ENCODE measurements at regions not wholly inside any gene's neighbourhood (a gene's known extent, or its start where the extent isn't known, plus 50 kb on each side); places are given as distances from the start of the nearest gene placed in this dataset.

DNA sequence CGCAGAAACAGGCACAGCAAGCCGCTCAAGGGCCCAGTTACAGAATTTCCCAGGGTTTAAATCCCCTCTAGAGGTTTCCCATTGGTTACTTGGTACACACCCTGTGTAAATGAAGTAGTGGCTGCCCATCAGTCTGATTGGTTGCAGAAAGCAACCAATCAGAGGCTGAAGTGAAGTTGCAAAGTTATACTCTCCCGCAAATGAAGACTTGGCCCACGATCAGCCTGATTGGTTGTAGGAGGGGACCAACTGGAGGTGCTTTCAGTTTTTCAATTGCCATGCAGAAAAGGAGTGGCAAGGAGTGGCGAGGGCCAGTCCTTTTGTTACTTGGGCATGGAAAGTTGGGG, 909.2 kb upstream of the AUTS2 start:
- H3K9ac ChIP-seq (ENCODE audit: low read length): no peak overlapping the region
- no peaks in the 10 kb centered on the region for H3K36me3 ChIP-seq (ENCODE audit: control insufficient read depth, low read depth, low read length)
- H3K9me3 ChIP-seq (ENCODE audit: control insufficient read depth, low read depth, low read length): no peaks in the 10 kb centered on the region
- H3K27ac ChIP-seq (ENCODE audit: low read length): no peak overlapping the region
- H3K4me3 ChIP-seq (ENCODE audit: low read length): no peak overlapping the region
- no peaks in the 10 kb centered on the region for H3K27me3 ChIP-seq (ENCODE audit: control insufficient read depth, insufficient read depth, low read length)
- peaks cover 16% of the 10 kb centered on the region for H3K4me1 ChIP-seq (ENCODE audit: control insufficient read depth, low read depth, low read length)

GRCh38 chr7:68691261-68692216, 906.7 kb upstream of the AUTS2 start:
- H3K9me3 ChIP-seq (ENCODE audit: control insufficient read depth, low read depth, low read length): no peaks in the 10 kb centered on the region
- H3K27ac ChIP-seq (ENCODE audit: low read length): no peak overlapping the region
- H3K9ac ChIP-seq (ENCODE audit: low read length): no peak overlapping the region
- peaks cover 16% of the 10 kb centered on the region for H3K4me1 ChIP-seq (ENCODE audit: control insufficient read depth, low read depth, low read length)
- H3K4me3 ChIP-seq (ENCODE audit: low read length): no peak overlapping the region
- H3K36me3 ChIP-seq (ENCODE audit: control insufficient read depth, low read depth, low read length): no peaks in the 10 kb centered on the region
- no peaks in the 10 kb centered on the region for H3K27me3 ChIP-seq (ENCODE audit: control insufficient read depth, insufficient read depth, low read length)

DNA sequence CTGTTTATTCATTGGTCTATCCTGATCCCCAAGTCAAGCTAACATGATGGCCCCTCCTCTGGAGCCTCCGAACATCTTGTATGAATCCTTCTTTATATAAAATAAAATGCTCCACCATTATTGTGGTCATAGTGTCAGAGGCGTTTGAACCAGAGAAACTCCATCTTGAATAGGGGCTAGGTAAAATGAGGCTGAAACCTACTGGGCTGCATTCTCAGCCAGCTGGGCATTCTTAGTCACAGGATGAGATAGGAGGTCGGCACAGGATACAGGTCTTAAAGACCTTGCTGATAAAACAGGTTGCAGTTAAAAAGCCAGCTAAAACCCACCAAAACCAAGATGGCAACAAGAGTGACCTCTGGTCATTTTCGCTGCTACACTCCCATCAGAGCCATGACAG, 905.8 kb upstream of the AUTS2 start:
- Histone ChIP-seq H3K27me3 (ENCODE audit: control insufficient read depth, insufficient read depth, low read length) (no peaks in the 10 kb centered on the region), H3K4me3 (ENCODE audit: low read length) (no peak overlapping the region), H3K4me1 (ENCODE audit: control insufficient read depth, low read depth, low read length) (peaks cover 16% of the 10 kb centered on the region), H3K9me3 (ENCODE audit: control insufficient read depth, low read depth, low read length) (no peaks in the 10 kb centered on the region), H3K9ac (ENCODE audit: low read length) (no peak overlapping the region), H3K36me3 (ENCODE audit: control insufficient read depth, low read depth, low read length) (no peaks in the 10 kb centered on the region), H3K27ac (ENCODE audit: low read length) (no peak overlapping the region)

DNA sequence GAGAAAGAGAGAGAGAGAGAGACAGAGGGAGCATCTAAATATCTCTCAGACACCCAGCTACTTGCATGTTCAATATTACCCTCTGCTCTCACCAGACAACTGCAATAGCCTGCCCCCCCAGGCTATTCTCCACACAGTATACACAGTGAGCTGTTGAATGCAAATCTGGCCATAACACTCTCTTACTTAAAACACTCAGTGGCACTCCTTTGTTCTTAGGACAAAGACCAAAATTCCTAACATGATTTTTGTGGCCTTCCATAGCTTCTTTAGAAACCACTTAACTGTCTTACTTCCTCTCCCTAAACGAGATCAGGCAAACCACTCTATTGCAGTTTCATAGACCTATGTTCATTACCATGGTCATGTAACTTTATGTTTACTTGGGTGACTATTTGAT, 903.6 kb upstream of the AUTS2 start:
- Histone ChIP-seq H3K27ac (ENCODE audit: low read length) (no peak overlapping the region), H3K36me3 (ENCODE audit: control insufficient read depth, low read depth, low read length) (no peaks in the 10 kb centered on the region), H3K4me1 (ENCODE audit: control insufficient read depth, low read depth, low read length) (no peaks in the 10 kb centered on the region), H3K9ac (ENCODE audit: low read length) (no peak overlapping the region), H3K27me3 (ENCODE audit: control insufficient read depth, insufficient read depth, low read length) (no peaks in the 10 kb centered on the region), H3K9me3 (ENCODE audit: control insufficient read depth, low read depth, low read length) (no peaks in the 10 kb centered on the region), H3K4me3 (ENCODE audit: low read length) (no peak overlapping the region)

DNA sequence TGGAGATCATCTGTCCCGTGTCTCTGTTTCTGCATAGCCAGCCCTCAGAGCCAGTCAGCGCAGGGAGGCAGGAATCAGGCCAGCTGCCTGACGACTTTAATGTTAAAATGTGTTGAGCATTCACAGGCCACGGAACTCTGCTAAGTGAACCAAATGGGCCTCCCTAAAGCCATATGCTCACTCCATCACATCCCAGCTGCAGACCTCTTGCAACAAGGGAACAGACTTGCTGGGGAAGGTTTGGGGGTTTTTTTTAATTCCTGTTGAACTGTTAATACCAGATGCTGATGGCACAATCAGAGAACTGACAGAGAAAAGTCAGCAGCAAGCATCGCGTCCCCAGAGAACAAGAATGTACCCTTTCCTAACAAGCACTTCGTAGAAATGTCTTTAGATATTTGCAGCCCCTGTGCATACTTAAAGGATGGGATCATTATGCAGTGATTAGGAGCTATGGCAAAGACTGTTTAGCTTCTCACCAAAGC, 900.4 kb upstream of the AUTS2 start:
- Histone ChIP-seq H3K4me1 (ENCODE audit: control insufficient read depth, low read depth, low read length) (no peaks in the 10 kb centered on the region), H3K9ac (ENCODE audit: low read length) (no peak overlapping the region), H3K27ac (ENCODE audit: low read length) (no peak overlapping the region), H3K4me3 (ENCODE audit: low read length) (no peak overlapping the region), H3K9me3 (ENCODE audit: control insufficient read depth, low read depth, low read length) (no peaks in the 10 kb centered on the region), H3K36me3 (ENCODE audit: control insufficient read depth, low read depth, low read length) (no peaks in the 10 kb centered on the region), H3K27me3 (ENCODE audit: control insufficient read depth, insufficient read depth, low read length) (no peaks in the 10 kb centered on the region)

GRCh38 chr7:68699090-68699711, 899.1 kb upstream of the AUTS2 start:
- no peak overlapping the region for H3K9ac ChIP-seq (ENCODE audit: low read length)
- H3K27ac ChIP-seq (ENCODE audit: low read length): no peak overlapping the region
- H3K36me3 ChIP-seq (ENCODE audit: control insufficient read depth, low read depth, low read length): no peaks in the 10 kb centered on the region
- H3K27me3 ChIP-seq (ENCODE audit: control insufficient read depth, insufficient read depth, low read length): no peaks in the 10 kb centered on the region
- H3K4me3 ChIP-seq (ENCODE audit: low read length): no peak overlapping the region
- H3K9me3 ChIP-seq (ENCODE audit: control insufficient read depth, low read depth, low read length): no peaks in the 10 kb centered on the region
- H3K4me1 ChIP-seq (ENCODE audit: control insufficient read depth, low read depth, low read length): no peaks in the 10 kb centered on the region

DNA sequence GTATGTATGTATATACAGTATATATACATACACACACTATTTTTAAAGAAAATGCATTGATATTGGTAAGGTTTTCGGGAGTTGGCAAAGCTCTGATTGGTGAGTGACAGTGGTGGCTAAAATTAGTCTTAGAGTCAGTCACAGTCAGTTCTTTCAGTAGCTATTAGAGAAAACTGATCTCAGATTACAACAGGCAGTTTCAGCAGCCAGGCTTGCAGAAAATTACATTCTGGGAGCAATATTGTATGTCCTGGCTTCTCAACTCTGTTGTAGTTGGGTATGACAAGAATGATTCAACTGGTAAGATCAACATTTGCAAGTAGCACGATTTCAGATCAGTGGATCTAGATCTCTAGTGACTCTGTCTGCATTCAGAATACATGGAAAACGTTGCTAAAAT, 897.9 kb upstream of the AUTS2 start:
- Histone ChIP-seq H3K9ac (ENCODE audit: low read length) (no peak overlapping the region), H3K4me1 (ENCODE audit: control insufficient read depth, low read depth, low read length) (no peaks in the 10 kb centered on the region), H3K36me3 (ENCODE audit: control insufficient read depth, low read depth, low read length) (no peaks in the 10 kb centered on the region), H3K4me3 (ENCODE audit: low read length) (no peak overlapping the region), H3K27me3 (ENCODE audit: control insufficient read depth, insufficient read depth, low read length) (no peaks in the 10 kb centered on the region), H3K27ac (ENCODE audit: low read length) (no peak overlapping the region), H3K9me3 (ENCODE audit: control insufficient read depth, low read depth, low read length) (no peaks in the 10 kb centered on the region)

DNA sequence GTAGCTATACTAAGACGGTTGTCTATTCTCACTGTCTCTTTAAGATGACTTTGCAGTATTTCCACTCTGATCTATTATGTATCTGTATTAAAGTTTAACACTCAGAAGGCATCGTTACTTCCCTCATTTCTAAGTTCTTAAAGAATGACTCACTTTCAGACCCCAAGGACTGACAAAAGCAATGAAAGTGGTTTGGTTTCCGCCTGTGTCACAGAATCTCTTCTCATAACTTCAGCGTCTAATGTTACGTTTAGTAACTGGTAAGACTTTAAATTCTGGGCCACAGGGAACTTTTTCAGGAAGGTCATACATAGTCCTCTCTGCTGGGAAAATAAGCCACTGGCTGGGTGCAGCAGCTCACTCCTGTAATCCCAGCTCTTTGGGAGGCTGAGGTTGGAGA, 892.0 kb upstream of the AUTS2 start:
- no peak overlapping the region for H3K9ac ChIP-seq (ENCODE audit: low read length)
- no peaks in the 10 kb centered on the region for H3K36me3 ChIP-seq (ENCODE audit: control insufficient read depth, low read depth, low read length)
- no peaks in the 10 kb centered on the region for H3K9me3 ChIP-seq (ENCODE audit: control insufficient read depth, low read depth, low read length)
- H3K4me1 ChIP-seq (ENCODE audit: control insufficient read depth, low read depth, low read length): no peaks in the 10 kb centered on the region
- no peaks in the 10 kb centered on the region for H3K27me3 ChIP-seq (ENCODE audit: control insufficient read depth, insufficient read depth, low read length)
- no peak overlapping the region for H3K4me3 ChIP-seq (ENCODE audit: low read length)
- no peak overlapping the region for H3K27ac ChIP-seq (ENCODE audit: low read length)

DNA sequence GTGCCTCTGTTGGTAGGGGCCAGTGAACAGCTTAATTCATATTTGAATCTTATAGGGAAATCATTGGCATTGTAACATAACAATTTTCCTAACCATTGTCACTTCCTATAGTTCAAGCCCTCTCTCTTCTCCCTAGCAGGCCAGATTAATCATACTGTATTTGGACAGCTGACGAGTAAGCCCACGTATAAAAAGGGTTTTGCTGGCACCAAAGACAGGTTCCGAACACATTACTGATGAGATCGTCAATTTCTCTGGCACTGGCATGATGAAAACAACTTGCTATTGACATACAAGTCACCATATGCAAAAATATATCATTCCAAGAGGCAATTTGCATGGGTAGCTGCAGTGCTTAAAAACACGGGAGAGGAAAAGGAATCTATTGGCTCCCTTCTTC, 891.1 kb upstream of the AUTS2 start:
- H3K27me3 ChIP-seq (ENCODE audit: control insufficient read depth, insufficient read depth, low read length): no peaks in the 10 kb centered on the region
- no peaks in the 10 kb centered on the region for H3K4me1 ChIP-seq (ENCODE audit: control insufficient read depth, low read depth, low read length)
- H3K36me3 ChIP-seq (ENCODE audit: control insufficient read depth, low read depth, low read length): no peaks in the 10 kb centered on the region
- no peak overlapping the region for H3K4me3 ChIP-seq (ENCODE audit: low read length)
- H3K9me3 ChIP-seq (ENCODE audit: control insufficient read depth, low read depth, low read length): no peaks in the 10 kb centered on the region
- H3K27ac ChIP-seq (ENCODE audit: low read length): no peak overlapping the region
- no peak overlapping the region for H3K9ac ChIP-seq (ENCODE audit: low read length)

GRCh38 chr7:68707958-68708357, 890.3 kb upstream of the AUTS2 start:
- no peaks in the 10 kb centered on the region for H3K9me3 ChIP-seq (ENCODE audit: control insufficient read depth, low read depth, low read length)
- no peaks in the 10 kb centered on the region for H3K27me3 ChIP-seq (ENCODE audit: control insufficient read depth, insufficient read depth, low read length)
- H3K27ac ChIP-seq (ENCODE audit: low read length): no peak overlapping the region
- H3K4me3 ChIP-seq (ENCODE audit: low read length): no peak overlapping the region
- H3K9ac ChIP-seq (ENCODE audit: low read length): no peak overlapping the region
- H3K36me3 ChIP-seq (ENCODE audit: control insufficient read depth, low read depth, low read length): no peaks in the 10 kb centered on the region
- H3K4me1 ChIP-seq (ENCODE audit: control insufficient read depth, low read depth, low read length): no peaks in the 10 kb centered on the region

- H3K4me1 ChIP-seq (ENCODE audit: control insufficient read depth, low read depth, low read length): no peaks in the 10 kb centered on the region
- H3K27ac ChIP-seq (ENCODE audit: low read length): no peak overlapping the region
- no peaks in the 10 kb centered on the region for H3K36me3 ChIP-seq (ENCODE audit: control insufficient read depth, low read depth, low read length)
These were observed 885.2 kb upstream of the AUTS2 start for GRCh38 chr7:68712956-68713495.

More at GRCh38 chr7:68712956-68713495, 885.2 kb upstream of the AUTS2 start:
- no peak overlapping the region for H3K4me3 ChIP-seq (ENCODE audit: low read length)
- H3K9ac ChIP-seq (ENCODE audit: low read length): no peak overlapping the region
- no peaks in the 10 kb centered on the region for H3K27me3 ChIP-seq (ENCODE audit: control insufficient read depth, insufficient read depth, low read length)
- no peaks in the 10 kb centered on the region for H3K9me3 ChIP-seq (ENCODE audit: control insufficient read depth, low read depth, low read length)
